ENCODE measurements at regions not wholly inside any gene's neighbourhood (a gene's known extent, or its start where the extent isn't known, plus 50 kb on each side); places are given as distances from the start of the nearest gene placed in this dataset.

- no TSS peak for BruUV-seq (replicated peaks)
- H3K4me2 ChIP-seq (ENCODE audit: control insufficient read depth, insufficient read depth): no peak overlapping the region
- H3K79me2 ChIP-seq (ENCODE audit: control insufficient read depth, insufficient read depth, low read length): no peaks in the 10 kb centered on the region
- DNase-seq (ENCODE audit: low read depth, low spot score) (no peak), FAIRE-seq (no peak), ATAC-seq (no peak)
- H3K36me3 ChIP-seq (ENCODE audit: control insufficient read depth in 2 of 2, insufficient read depth in 2 of 2, low read length in 1 of 2): no peaks in the 10 kb centered on the region
- in situ Hi-C loops (cut with MboI) (no loop called here), intact Hi-C loops (cut with micrococcal nuclease; ENCODE audit: unreplicated experiment) (no loop called here)
- no peaks in the 10 kb centered on the region for H4K20me1 ChIP-seq (ENCODE audit: control insufficient read depth, insufficient read depth)
- no peak overlapping the region for H3K4me3 ChIP-seq
- POLR2A ChIA-PET: no interaction called here
- RAD21 ChIA-PET (ENCODE audit: unreplicated experiment): no interaction called here
- H3K9me3 ChIP-seq (replicated peaks; ENCODE audit: control insufficient read depth, insufficient read depth, low read length): no peaks in the 10 kb centered on the region
- H3K27ac ChIP-seq (ENCODE audit: control insufficient read depth, insufficient read depth): no peak overlapping the region
- SMC1A ChIA-PET (ENCODE audit: uncharacterized antibody, unreplicated experiment): no interaction called here
- no peaks in the 10 kb centered on the region for H3K4me1 ChIP-seq (ENCODE audit: control insufficient read depth, insufficient read depth, low read length)
- H3K27me3 ChIP-seq (replicated peaks in 1 of 2; ENCODE audit: control insufficient read depth in 2 of 2, insufficient read depth in 2 of 2, low read length in 1 of 2): no peaks in the 10 kb centered on the region
- no peak overlapping the region for H3K9ac ChIP-seq (ENCODE audit: control insufficient read depth, insufficient read depth, low read length)
- CTCF ChIA-PET: no interaction called here
- H2AFZ ChIP-seq (ENCODE audit: control insufficient read depth, low read depth, low read length): no peak overlapping the region
- no peak for TF ChIP-seq ZNF24 (IDR thresholded peaks at IDR 0.05)
- no peak for TF ChIP-seq CBFB (IDR thresholded peaks at IDR 0.05; ENCODE audit: low read depth)
- no peak for TF ChIP-seq CHD4 (IDR thresholded peaks at IDR 0.05)
- no peak for TF ChIP-seq KAT2A (conservative IDR thresholded peaks at IDR 0.05; ENCODE audit: control insufficient read depth, low read depth, low read length)
- no peak for TF ChIP-seq MXI1 (IDR thresholded peaks at IDR 0.05; ENCODE audit: low read depth, low read length)
- TF ChIP-seq FOS (IDR thresholded peaks at IDR 0.05; ENCODE audit: borderline replicate concordance, extremely low read depth, insufficient read length): no peak
- TF ChIP-seq BMI1 (IDR thresholded peaks at IDR 0.05; ENCODE audit: borderline replicate concordance): no peak
- no peak for TF ChIP-seq HDGF (IDR thresholded peaks at IDR 0.05)
- no peak for TF ChIP-seq TCF12 (IDR thresholded peaks at IDR 0.05; ENCODE audit: low read depth, low read length)
- TF ChIP-seq SMARCA5 (IDR thresholded peaks at IDR 0.05): no peak
- no peak for TF ChIP-seq NR2C1 (IDR thresholded peaks at IDR 0.05)
- no peak for TF ChIP-seq NRF1 (conservative IDR thresholded peaks at IDR 0.05; ENCODE audit: low read depth, low read length)
- TF ChIP-seq HDAC6 (IDR thresholded peaks at IDR 0.05; ENCODE audit: unreplicated experiment): no peak
- no peak for TF ChIP-seq CHD1 (IDR thresholded peaks at IDR 0.05; ENCODE audit: low read depth, low read length)
- TF ChIP-seq RELB (IDR thresholded peaks at IDR 0.05; ENCODE audit: low read depth): no peak
- TF ChIP-seq SRF (IDR thresholded peaks at IDR 0.05; ENCODE audit: low read depth in 2 of 2, low read length in 2 of 2): no peak
Observed at GRCh38 chr1:195756109-195756508, 852.1 kb downstream of the KCNT2 start.
